ENCODE measurements at regions not wholly inside any gene's neighbourhood (a gene's known extent, or its start where the extent isn't known, plus 50 kb on each side); places are given as distances from the start of the nearest gene placed in this dataset.

- Histone ChIP-seq H3K9ac (ENCODE audit: low read length) (no peak overlapping the region), H3K4me1 (ENCODE audit: insufficient read depth, low read length) (no peaks in the 10 kb centered on the region), H3K36me3 (ENCODE audit: insufficient read depth, low read length) (no peaks in the 10 kb centered on the region), H3K27ac (ENCODE audit: low read depth, low read length) (no peak overlapping the region), H3K9me3 (ENCODE audit: low read length) (no peaks in the 10 kb centered on the region), H3K4me3 (ENCODE audit: low read depth in 1 of 2, low read length in 2 of 2) (no peak overlapping the region), H3K27me3 (ENCODE audit: control insufficient read depth in 1 of 2, insufficient read depth in 2 of 2, low read length in 2 of 2) (no peaks in the 10 kb centered on the region)
Observed at GRCh38 chr5:4294878-4295277, 699.2 kb downstream of the IRX1 start.

- Histone ChIP-seq H3K27ac (ENCODE audit: low read depth, low read length) (no peak overlapping the region), H3K9ac (ENCODE audit: low read length) (no peak overlapping the region), H3K9me3 (ENCODE audit: low read length) (no peaks in the 10 kb centered on the region), H3K36me3 (ENCODE audit: insufficient read depth, low read length) (no peaks in the 10 kb centered on the region), H3K4me3 (ENCODE audit: low read depth in 1 of 2, low read length in 2 of 2) (no peak overlapping the region), H3K27me3 (ENCODE audit: control insufficient read depth in 1 of 2, insufficient read depth in 2 of 2, low read length in 2 of 2) (no peaks in the 10 kb centered on the region), H3K4me1 (ENCODE audit: insufficient read depth, low read length) (no peaks in the 10 kb centered on the region)
Observed at GRCh38 chr5:4295663-4296339, 700.2 kb downstream of the IRX1 start.

- Histone ChIP-seq H3K27ac (ENCODE audit: low read depth, low read length) (no peak overlapping the region), H3K9ac (ENCODE audit: low read length) (no peak overlapping the region), H3K9me3 (ENCODE audit: low read length) (no peaks in the 10 kb centered on the region), H3K4me3 (ENCODE audit: low read depth in 1 of 2, low read length in 2 of 2) (no peak overlapping the region), H3K4me1 (ENCODE audit: insufficient read depth, low read length) (no peaks in the 10 kb centered on the region), H3K27me3 (ENCODE audit: control insufficient read depth in 1 of 2, insufficient read depth in 2 of 2, low read length in 2 of 2) (no peaks in the 10 kb centered on the region), H3K36me3 (ENCODE audit: insufficient read depth, low read length) (no peaks in the 10 kb centered on the region)
Observed at GRCh38 chr5:4306057-4306456, 710.4 kb downstream of the IRX1 start.

- no peaks in the 10 kb centered on the region for H3K4me1 ChIP-seq (ENCODE audit: insufficient read depth, low read length)
- H3K27ac ChIP-seq (ENCODE audit: low read depth, low read length) = no peak overlapping the region
- no peaks in the 10 kb centered on the region for H3K36me3 ChIP-seq (ENCODE audit: insufficient read depth, low read length)
- no peaks in the 10 kb centered on the region for H3K9me3 ChIP-seq (ENCODE audit: low read length)
- H3K4me3 ChIP-seq (ENCODE audit: low read depth in 1 of 2, low read length in 2 of 2) = no peak overlapping the region
- no peak overlapping the region for H3K9ac ChIP-seq (ENCODE audit: low read length)
- no peaks in the 10 kb centered on the region for H3K27me3 ChIP-seq (ENCODE audit: control insufficient read depth in 1 of 2, insufficient read depth in 2 of 2, low read length in 2 of 2)
Observed at GRCh38 chr5:4309026-4309425, 713.4 kb downstream of the IRX1 start.

- H3K4me3 ChIP-seq (ENCODE audit: low read depth in 1 of 2, low read length in 2 of 2) = no peak overlapping the region
- H3K4me1 ChIP-seq (ENCODE audit: insufficient read depth, low read length) = no peaks in the 10 kb centered on the region
- H3K36me3 ChIP-seq (ENCODE audit: insufficient read depth, low read length) = no peaks in the 10 kb centered on the region
- no peak overlapping the region for H3K9ac ChIP-seq (ENCODE audit: low read length)
- no peaks in the 10 kb centered on the region for H3K27me3 ChIP-seq (ENCODE audit: control insufficient read depth in 1 of 2, insufficient read depth in 2 of 2, low read length in 2 of 2)
- H3K27ac ChIP-seq (ENCODE audit: low read depth, low read length) = no peak overlapping the region
- H3K9me3 ChIP-seq (ENCODE audit: low read length) = no peaks in the 10 kb centered on the region
Observed at GRCh38 chr5:4313138-4313537, 717.5 kb downstream of the IRX1 start.

GRCh38 chr5:4319478-4320128, 724.0 kb downstream of the IRX1 start:
- H3K4me3 ChIP-seq (ENCODE audit: low read depth in 1 of 2, low read length in 2 of 2) = no peak overlapping the region
- H3K27ac ChIP-seq (ENCODE audit: low read depth, low read length) = no peak overlapping the region
- H3K4me1 ChIP-seq (ENCODE audit: insufficient read depth, low read length) = no peaks in the 10 kb centered on the region
- H3K27me3 ChIP-seq (ENCODE audit: control insufficient read depth in 1 of 2, insufficient read depth in 2 of 2, low read length in 2 of 2) = no peaks in the 10 kb centered on the region
- no peaks in the 10 kb centered on the region for H3K36me3 ChIP-seq (ENCODE audit: insufficient read depth, low read length)
- H3K9me3 ChIP-seq (ENCODE audit: low read length) = no peaks in the 10 kb centered on the region
- no peak overlapping the region for H3K9ac ChIP-seq (ENCODE audit: low read length)

- Histone ChIP-seq H3K9ac (ENCODE audit: low read length) (no peak overlapping the region), H3K27me3 (ENCODE audit: control insufficient read depth in 1 of 2, insufficient read depth in 2 of 2, low read length in 2 of 2) (no peaks in the 10 kb centered on the region), H3K4me1 (ENCODE audit: insufficient read depth, low read length) (no peaks in the 10 kb centered on the region), H3K4me3 (ENCODE audit: low read depth in 1 of 2, low read length in 2 of 2) (no peak overlapping the region), H3K9me3 (ENCODE audit: low read length) (no peaks in the 10 kb centered on the region), H3K27ac (ENCODE audit: low read depth, low read length) (no peak overlapping the region), H3K36me3 (ENCODE audit: insufficient read depth, low read length) (no peaks in the 10 kb centered on the region)
Observed at GRCh38 chr5:4330327-4330726, 734.7 kb downstream of the IRX1 start.

- no peaks in the 10 kb centered on the region for H3K9me3 ChIP-seq (ENCODE audit: low read length)
- H3K36me3 ChIP-seq (ENCODE audit: insufficient read depth, low read length) = no peaks in the 10 kb centered on the region
- H3K27ac ChIP-seq (ENCODE audit: low read depth, low read length) = no peak overlapping the region
- no peak overlapping the region for H3K9ac ChIP-seq (ENCODE audit: low read length)
- no peaks in the 10 kb centered on the region for H3K4me1 ChIP-seq (ENCODE audit: insufficient read depth, low read length)
- no peaks in the 10 kb centered on the region for H3K27me3 ChIP-seq (ENCODE audit: control insufficient read depth in 1 of 2, insufficient read depth in 2 of 2, low read length in 2 of 2)
- H3K4me3 ChIP-seq (ENCODE audit: low read depth in 1 of 2, low read length in 2 of 2) = no peak overlapping the region
Observed at GRCh38 chr5:4335078-4335477, 739.4 kb downstream of the IRX1 start.

- no peak overlapping the region for H3K27ac ChIP-seq (ENCODE audit: low read depth, low read length)
Observed at GRCh38 chr5:4337519-4337918, 741.9 kb downstream of the IRX1 start.

GRCh38 chr5:4339949-4340348, 744.3 kb downstream of the IRX1 start:
- H3K9ac ChIP-seq (ENCODE audit: low read length) = no peak overlapping the region
- no peaks in the 10 kb centered on the region for H3K4me1 ChIP-seq (ENCODE audit: insufficient read depth, low read length)
- no peaks in the 10 kb centered on the region for H3K9me3 ChIP-seq (ENCODE audit: low read length)
- H3K4me3 ChIP-seq (ENCODE audit: low read depth in 1 of 2, low read length in 2 of 2) = no peak overlapping the region
- H3K27me3 ChIP-seq (ENCODE audit: control insufficient read depth in 1 of 2, insufficient read depth in 2 of 2, low read length in 2 of 2) = no peaks in the 10 kb centered on the region
- no peaks in the 10 kb centered on the region for H3K36me3 ChIP-seq (ENCODE audit: insufficient read depth, low read length)
- no peak overlapping the region for H3K27ac ChIP-seq (ENCODE audit: low read depth, low read length)

More at GRCh38 chr5:4337519-4337918, 741.9 kb downstream of the IRX1 start:
- no peaks in the 10 kb centered on the region for H3K36me3 ChIP-seq (ENCODE audit: insufficient read depth, low read length)
- no peaks in the 10 kb centered on the region for H3K27me3 ChIP-seq (ENCODE audit: control insufficient read depth in 1 of 2, insufficient read depth in 2 of 2, low read length in 2 of 2)
- no peak overlapping the region for H3K9ac ChIP-seq (ENCODE audit: low read length)
- no peaks in the 10 kb centered on the region for H3K9me3 ChIP-seq (ENCODE audit: low read length)
- H3K4me1 ChIP-seq (ENCODE audit: insufficient read depth, low read length) = no peaks in the 10 kb centered on the region
- no peak overlapping the region for H3K4me3 ChIP-seq (ENCODE audit: low read depth in 1 of 2, low read length in 2 of 2)

- H3K4me3 ChIP-seq (ENCODE audit: low read depth in 1 of 2, low read length in 2 of 2) = no peak overlapping the region
- no peaks in the 10 kb centered on the region for H3K27me3 ChIP-seq (ENCODE audit: control insufficient read depth in 1 of 2, insufficient read depth in 2 of 2, low read length in 2 of 2)
- no peaks in the 10 kb centered on the region for H3K4me1 ChIP-seq (ENCODE audit: insufficient read depth, low read length)
- H3K9me3 ChIP-seq (ENCODE audit: low read length) = no peaks in the 10 kb centered on the region
- H3K27ac ChIP-seq (ENCODE audit: low read depth, low read length) = no peak overlapping the region
- H3K36me3 ChIP-seq (ENCODE audit: insufficient read depth, low read length) = no peaks in the 10 kb centered on the region
- H3K9ac ChIP-seq (ENCODE audit: low read length) = no peak overlapping the region
Observed at GRCh38 chr5:4345850-4346249, 750.2 kb downstream of the IRX1 start.

GRCh38 chr5:4348423-4348822, 752.8 kb downstream of the IRX1 start:
- no peaks in the 10 kb centered on the region for H3K4me1 ChIP-seq (ENCODE audit: insufficient read depth, low read length)
- no peak overlapping the region for H3K9ac ChIP-seq (ENCODE audit: low read length)
- H3K36me3 ChIP-seq (ENCODE audit: insufficient read depth, low read length) = no peaks in the 10 kb centered on the region
- no peaks in the 10 kb centered on the region for H3K27me3 ChIP-seq (ENCODE audit: control insufficient read depth in 1 of 2, insufficient read depth in 2 of 2, low read length in 2 of 2)
- H3K4me3 ChIP-seq (ENCODE audit: low read depth in 1 of 2, low read length in 2 of 2) = no peak overlapping the region
- no peak overlapping the region for H3K27ac ChIP-seq (ENCODE audit: low read depth, low read length)
- no peaks in the 10 kb centered on the region for H3K9me3 ChIP-seq (ENCODE audit: low read length)

All from muscle layer of colon (tissue), 2 donors.